A673 (cell line): ENCODE measurements at regions not wholly inside any gene's neighbourhood (a gene's known extent, or its start where the extent isn't known, plus 50 kb on each side); places are given as distances from the start of the nearest gene placed in this dataset.
"Not testable (repeated sequence)": the region's sequence is repeated elsewhere in the genome, so short reads cannot be mapped to it uniquely, and the experiment has no call there.

Experiments used
- BruUV-seq: library from RNA; stranded (reverse); fragments of 400-500 nt; replicated peaks from 2 replicates; lab custom pipeline; 2021; lab: Mats Ljungman, UMichigan
- CTCF ChIA-PET: fragments of 300-600 bp; sonication (Branson Sonifier 250); formaldehyde crosslinking; loops from one replicate; lab custom pipeline; 2022; ENCODE audit warnings: antibody characterized with exemption; lab: Charles Lee
- POLR2A ChIA-PET: fragments of 300-600 bp; sonication (Branson Sonifier 250); formaldehyde crosslinking; loops from one replicate; lab custom pipeline; 2022; ENCODE audit warnings: antibody characterized with exemption; ENCODE audit not compliant: low non-redundant PET; lab: Charles Lee
- DNase-seq: peaks from one replicate; pipeline ENCODE4 v3.0.0-alpha.2; 2015; ENCODE audit warnings: low spot score
- H3K27ac ChIP-seq: fragments of 200-600 bp; sonication (generic); 2 replicates; pipeline ENCODE4 v1.5.1; 2016; ENCODE audit warnings: mixed run types, low read depth, mild to moderate bottlenecking, mixed read lengths, antibody characterized with exemption, low read length; ENCODE audit not compliant: poor library complexity, severe bottlenecking
- H3K27me3 ChIP-seq: fragments of 200-600 bp; sonication (generic); replicated peaks from 2 replicates; pipeline ENCODE4 v1.6.1; 2017; ENCODE audit warnings: mixed run types, low read depth, mild to moderate bottlenecking, mixed read lengths, antibody characterized with exemption, low read length; ENCODE audit not compliant: insufficient read depth, poor library complexity
- H3K36me3 ChIP-seq: fragments of 200-600 bp; sonication (generic); 2 replicates; pipeline ENCODE4 v1.6.1; 2016; ENCODE audit warnings: mixed run types, mild to moderate bottlenecking, mixed read lengths, antibody characterized with exemption, low read length; ENCODE audit not compliant: insufficient read depth, poor library complexity, severe bottlenecking
- H3K4me1 ChIP-seq: fragments of 200-600 bp; sonication (generic); 2 replicates; pipeline ENCODE4 v1.6.1; 2017; ENCODE audit warnings: mixed run types, mild to moderate bottlenecking, mixed read lengths, antibody characterized with exemption, low read length; ENCODE audit not compliant: insufficient read depth, poor library complexity, severe bottlenecking
- H3K4me3 ChIP-seq: fragments of 200-600 bp; sonication (generic); 2 replicates; pipeline ENCODE4 v1.5.1; 2016; ENCODE audit warnings: low read depth, mixed run types, mild to moderate bottlenecking, mixed read lengths, low read length; ENCODE audit not compliant: poor library complexity, severe bottlenecking
- H3K9me3 ChIP-seq: fragments of 200-600 bp; sonication (generic); 2 replicates; pipeline ENCODE4 v1.6.1; 2016; ENCODE audit warnings: mixed run types, low read depth, mild to moderate bottlenecking, mixed read lengths, antibody characterized with exemption, low read length; ENCODE audit not compliant: poor library complexity, severe bottlenecking
- EZH2 ChIP-seq: fragments of 200-600 bp; sonication (generic); IDR thresholded peaks from 2 replicates; pipeline ENCODE4 v1.6.1; 2017; ENCODE audit warnings: borderline replicate concordance, low read depth, mild to moderate bottlenecking, mixed read lengths, antibody characterized with exemption, low read length; ENCODE audit not compliant: poor library complexity, severe bottlenecking
- intact Hi-C: fragments of 100-400 bp; cut with micrococcal nuclease; formaldehyde crosslinking; loops from one replicate; pipeline ENCODE4 v1.10.0; 2022; ENCODE audit not compliant: unreplicated experiment
- TF ChIP-seq, protein P1 (sequence below): fragments of 300-800, 200-600 bp; sonication (generic); conservative IDR thresholded peaks from 2 replicates; pipeline ENCODE4 v1.5.1; 2017; ENCODE audit warnings: low read depth, mild to moderate bottlenecking, antibody characterized with exemption, low read length, moderate library complexity, mixed read lengths

DNA sequence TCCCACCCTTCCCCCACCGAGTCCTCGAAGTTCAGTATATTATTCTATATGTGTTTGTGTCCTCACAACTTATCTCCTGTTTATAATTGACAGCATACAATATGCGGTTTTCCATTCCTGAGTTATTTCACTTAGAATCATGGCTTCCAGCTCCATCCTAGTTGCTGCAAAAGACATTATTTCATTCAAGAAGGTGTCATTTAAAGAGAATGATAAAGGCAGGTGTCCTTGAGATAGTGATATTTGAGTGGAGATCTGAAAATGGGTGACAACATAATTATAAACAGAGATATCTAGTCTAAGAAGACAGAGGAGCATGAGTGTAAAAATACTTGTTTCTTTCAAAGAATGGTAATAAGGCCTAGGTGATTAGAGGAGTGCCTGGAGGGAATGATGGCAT is 876.8 kb downstream of the SLC6A15 start:
- no TSS peak for BruUV-seq
- no peaks in the 10 kb centered on the region for H3K27me3 ChIP-seq
- no peaks in the 10 kb centered on the region for H3K9me3 ChIP-seq
- no peaks in the 10 kb centered on the region for H3K36me3 ChIP-seq
- intact Hi-C loops, result no loop called here
- DNase-seq, result no peak
- no peak overlapping the region for H3K27ac ChIP-seq
- no peak overlapping the region for H3K4me3 ChIP-seq
- H3K4me1 ChIP-seq, result no peaks in the 10 kb centered on the region
- ChIA-PET CTCF (no interaction called here), POLR2A (no interaction called here)
- TF ChIP-seq EZH2, result no peak
- TF ChIP-seq, protein P1, sequence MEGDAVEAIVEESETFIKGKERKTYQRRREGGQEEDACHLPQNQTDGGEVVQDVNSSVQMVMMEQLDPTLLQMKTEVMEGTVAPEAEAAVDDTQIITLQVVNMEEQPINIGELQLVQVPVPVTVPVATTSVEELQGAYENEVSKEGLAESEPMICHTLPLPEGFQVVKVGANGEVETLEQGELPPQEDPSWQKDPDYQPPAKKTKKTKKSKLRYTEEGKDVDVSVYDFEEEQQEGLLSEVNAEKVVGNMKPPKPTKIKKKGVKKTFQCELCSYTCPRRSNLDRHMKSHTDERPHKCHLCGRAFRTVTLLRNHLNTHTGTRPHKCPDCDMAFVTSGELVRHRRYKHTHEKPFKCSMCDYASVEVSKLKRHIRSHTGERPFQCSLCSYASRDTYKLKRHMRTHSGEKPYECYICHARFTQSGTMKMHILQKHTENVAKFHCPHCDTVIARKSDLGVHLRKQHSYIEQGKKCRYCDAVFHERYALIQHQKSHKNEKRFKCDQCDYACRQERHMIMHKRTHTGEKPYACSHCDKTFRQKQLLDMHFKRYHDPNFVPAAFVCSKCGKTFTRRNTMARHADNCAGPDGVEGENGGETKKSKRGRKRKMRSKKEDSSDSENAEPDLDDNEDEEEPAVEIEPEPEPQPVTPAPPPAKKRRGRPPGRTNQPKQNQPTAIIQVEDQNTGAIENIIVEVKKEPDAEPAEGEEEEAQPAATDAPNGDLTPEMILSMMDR, result no peak

DNA sequence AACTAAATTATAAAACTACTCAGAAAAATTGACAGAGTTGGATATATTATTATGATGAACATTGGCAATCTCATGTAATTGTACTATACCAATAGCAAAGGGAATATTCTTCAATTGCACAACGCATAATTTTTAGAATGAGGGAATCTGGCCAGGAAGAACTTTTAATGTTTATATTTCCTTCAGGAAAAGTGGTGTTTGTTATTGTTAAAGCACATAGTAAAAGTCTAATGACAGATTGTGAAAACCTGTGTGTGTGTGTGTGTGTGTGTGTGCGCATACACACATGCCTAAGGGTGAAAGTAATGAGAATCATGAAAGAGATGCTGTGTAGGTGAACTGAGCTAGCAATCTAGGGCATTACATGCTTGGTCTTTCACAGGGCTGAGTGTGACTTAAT is 877.7 kb downstream of the SLC6A15 start:
- Histone ChIP-seq H3K9me3 (no peaks in the 10 kb centered on the region), H3K4me3 (no peak overlapping the region), H3K4me1 (no peaks in the 10 kb centered on the region), H3K27ac (no peak overlapping the region), H3K36me3 (no peaks in the 10 kb centered on the region), H3K27me3 (no peaks in the 10 kb centered on the region)
- no TSS peak for BruUV-seq
- DNase-seq, result no peak
- ChIA-PET CTCF (no interaction called here), POLR2A (no interaction called here)
- TF ChIP-seq EZH2, result no peak
- TF ChIP-seq, protein P1, result no peak
- intact Hi-C loops, result no loop called here

DNA sequence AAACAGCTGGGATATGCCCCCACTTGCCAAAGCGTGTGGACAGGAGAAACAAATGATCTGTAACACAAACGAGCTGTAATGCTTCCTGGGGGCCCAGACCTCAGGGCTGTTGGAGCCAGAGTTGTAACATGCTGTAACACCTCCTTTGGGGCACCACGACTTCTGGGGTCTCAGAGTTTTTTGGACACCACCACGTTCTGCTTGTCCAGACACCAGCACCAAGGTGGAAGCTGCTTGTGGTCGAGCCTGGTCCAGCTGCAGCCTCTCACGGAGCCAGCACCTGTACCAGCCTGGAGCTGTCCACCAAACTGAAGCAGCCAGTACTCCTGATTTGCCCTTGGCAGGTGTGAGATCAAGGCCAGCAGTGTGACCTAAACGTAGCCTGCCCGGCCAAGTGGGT is 879.4 kb downstream of the SLC6A15 start:
- Histone ChIP-seq H3K4me1 (no peaks in the 10 kb centered on the region), H3K9me3 (no peaks in the 10 kb centered on the region), H3K27ac (no peak overlapping the region), H3K27me3 (no peaks in the 10 kb centered on the region), H3K4me3 (no peak overlapping the region), H3K36me3 (no peaks in the 10 kb centered on the region)
- no TSS peak for BruUV-seq
- TF ChIP-seq, protein P1, result no peak
- TF ChIP-seq EZH2, result no peak
- DNase-seq, result no peak
- intact Hi-C loops, result no loop called here
- ChIA-PET CTCF (no interaction called here), POLR2A (no interaction called here)

DNA sequence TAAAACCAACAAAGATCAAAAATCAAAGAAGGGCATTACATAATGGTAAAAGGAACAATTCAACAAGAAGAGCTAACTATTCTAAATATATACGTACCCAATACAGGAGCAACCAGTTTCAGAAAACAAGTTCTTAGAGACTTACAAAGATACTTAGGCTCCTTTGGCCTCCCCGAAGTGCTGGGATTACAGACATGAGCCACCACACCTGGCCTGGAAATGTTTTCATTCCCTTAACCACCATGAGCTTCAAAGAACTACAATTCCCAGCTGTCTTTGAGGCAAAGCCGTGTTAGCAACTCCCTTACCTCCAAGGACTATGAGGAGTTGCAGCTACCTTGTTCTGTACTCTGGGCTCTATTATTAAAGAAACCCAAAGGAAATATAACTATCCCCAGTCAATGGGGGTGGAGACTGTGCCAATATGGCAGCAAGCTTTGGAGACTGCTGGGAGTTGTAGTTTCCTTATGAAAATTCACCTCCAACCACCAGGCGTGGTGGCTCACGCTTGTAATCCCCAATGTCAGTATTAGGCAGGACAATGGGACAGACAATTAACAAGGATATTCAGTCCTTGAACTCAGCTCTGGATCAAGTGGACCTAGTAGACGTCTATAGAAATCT is 893.9 kb downstream of the SLC6A15 start:
- H3K9me3 ChIP-seq, H3K27ac ChIP-seq, H3K36me3 ChIP-seq, H3K4me3 ChIP-seq, BruUV-seq, POLR2A ChIA-PET, CTCF ChIA-PET, DNase-seq, intact Hi-C loops, H3K4me1 ChIP-seq, H3K27me3 ChIP-seq: not testable (repeated sequence)
